GM12801 (cell line): ENCODE measurements at regions not wholly inside any gene's neighbourhood (a gene's known extent, or its start where the extent isn't known, plus 50 kb on each side); places are given as distances from the start of the nearest gene placed in this dataset.

ENCODE experiments used
- CTCF ChIP-seq: IDR thresholded peaks from one replicate; pipeline ENCODE4 v1.5.1; 2011; ENCODE audit warnings: control low read depth; ENCODE audit not compliant: insufficient read length; ENCODE audit errors: extremely low read depth

DNA sequence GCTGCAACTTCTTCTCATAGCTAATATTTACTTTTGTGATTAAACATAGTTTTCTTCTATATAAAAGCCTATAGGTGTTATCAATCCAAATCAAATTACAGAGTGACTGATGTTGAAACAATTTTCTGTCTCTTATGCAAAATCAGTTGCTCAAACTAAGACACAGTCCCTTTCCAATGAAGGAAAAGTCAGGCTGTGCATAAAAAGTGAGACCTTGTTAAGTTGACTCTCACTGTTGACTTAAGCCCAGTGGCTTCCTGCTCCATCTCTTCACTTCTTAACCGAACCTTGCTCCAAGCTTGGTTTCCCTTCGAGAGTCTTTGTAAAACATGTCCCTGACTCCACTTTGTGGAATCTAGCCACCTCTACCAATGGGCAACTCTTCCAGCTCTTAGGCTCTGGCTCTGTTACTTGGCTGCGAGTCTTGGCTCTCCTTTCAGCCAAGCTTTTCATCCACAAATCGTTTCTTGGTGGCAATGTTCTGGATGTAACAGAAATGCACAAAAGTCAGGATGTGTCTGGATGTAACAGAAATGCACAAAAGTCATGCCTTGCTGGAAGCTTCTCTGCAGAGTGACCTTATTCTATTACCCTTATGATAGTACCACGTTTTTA lies 118.9 kb downstream of the LIG4 start:
- no peak for TF ChIP-seq CTCF

GRCh38 chr13:108095036-108095435 lies 120.3 kb downstream of the LIG4 start:
- TF ChIP-seq CTCF = no peak

GRCh38 chr13:108093616-108094015 lies 121.7 kb downstream of the LIG4 start:
- no peak for TF ChIP-seq CTCF

DNA sequence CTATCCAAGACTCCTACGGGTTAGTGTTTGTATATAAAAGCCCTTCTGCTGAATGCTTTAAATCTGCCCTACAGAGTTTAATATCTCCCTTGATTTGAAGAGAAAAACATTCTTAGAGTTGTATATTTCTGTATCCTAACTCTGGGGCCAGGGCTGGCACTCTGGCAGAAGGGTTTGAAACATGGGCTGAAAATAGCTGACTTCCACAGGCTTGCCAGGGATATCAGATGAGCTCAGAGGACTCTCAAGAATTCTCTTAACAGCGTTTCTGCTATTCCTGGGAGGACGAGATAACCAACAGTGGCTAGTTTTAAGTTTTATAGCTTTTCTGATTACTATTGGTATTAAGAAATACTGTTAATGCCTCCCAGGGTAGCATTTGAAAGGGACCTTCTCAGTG lies 127.5 kb downstream of the LIG4 start:
- TF ChIP-seq CTCF = no peak

DNA sequence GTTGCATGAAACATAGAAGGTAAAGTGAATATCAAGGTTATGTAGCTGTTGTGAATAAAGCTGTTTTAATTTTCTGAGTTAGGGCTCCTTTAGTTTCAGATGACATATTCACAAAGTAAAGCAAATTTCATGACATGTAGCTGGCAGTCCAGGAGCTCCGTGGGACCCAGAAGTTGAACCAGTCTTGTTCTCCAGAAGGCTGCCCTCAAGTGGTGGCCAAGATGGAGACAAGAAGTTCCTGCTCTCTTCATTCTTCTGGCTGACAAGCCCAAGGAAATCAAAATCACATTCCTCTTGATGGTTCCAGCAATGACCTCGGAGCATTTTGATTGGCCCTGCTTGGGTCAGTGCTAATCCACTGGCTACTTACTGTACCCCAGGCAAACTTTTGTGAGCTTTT lies 128.7 kb downstream of the LIG4 start:
- TF ChIP-seq CTCF = no peak

- TF ChIP-seq CTCF = no peak
These were observed 130.5 kb downstream of the LIG4 start for GRCh38 chr13:108084840-108085239.

GRCh38 chr13:108083056-108083455 lies 132.3 kb downstream of the LIG4 start:
- TF ChIP-seq CTCF = no peak

GRCh38 chr13:108082481-108082880 lies 132.9 kb downstream of the LIG4 start:
- TF ChIP-seq CTCF = no peak
